ENCODE measurements at regions not wholly inside any gene's neighbourhood (a gene's known extent, or its start where the extent isn't known, plus 50 kb on each side); places are given as distances from the start of the nearest gene placed in this dataset.
A peak's percentile ranks its signal among the peaks of the same experiment; 100 is the strongest.

- Mint-ChIP-seq H3K36me3 (ENCODE audit: low read depth) (no peaks in the 10 kb centered on the region), H3K27me3 (ENCODE audit: low read depth) (no peaks in the 10 kb centered on the region), H3K27ac (no peak overlapping the region), H3K9me3 (peaks cover 4% of the 10 kb centered on the region), H3K4me1 (no peaks in the 10 kb centered on the region), H3K4me3 (no peak overlapping the region)
- no peak for TF ChIP-seq CTCF (IDR thresholded peaks at IDR 0.05; ENCODE audit: unreplicated experiment in 3 of 3)
Measured at GRCh38 chr2:63729362-63729761, 112.3 kb upstream of the UGP2 start.

- Mint-ChIP-seq H3K4me3 (no peak overlapping the region), H3K4me1 (peaks cover 4% of the 10 kb centered on the region), H3K36me3 (ENCODE audit: low read depth) (no peaks in the 10 kb centered on the region), H3K27ac (no peak overlapping the region), H3K9me3 (peaks cover 4% of the 10 kb centered on the region), H3K27me3 (ENCODE audit: low read depth) (no peaks in the 10 kb centered on the region)
- TF ChIP-seq CTCF (IDR thresholded peaks at IDR 0.05; ENCODE audit: unreplicated experiment in 3 of 3): no peak
Measured at GRCh38 chr2:63729831-63730230, 111.9 kb upstream of the UGP2 start.

- no peak overlapping the region for H3K4me3 Mint-ChIP-seq
- TF ChIP-seq CTCF (IDR thresholded peaks at IDR 0.05; ENCODE audit: unreplicated experiment in 3 of 3): no peak
Measured at GRCh38 chr2:63734510-63734909, 107.2 kb upstream of the UGP2 start.

GRCh38 chr2:63735263-63735662 lies 106.4 kb upstream of the UGP2 start:
- no peaks in the 10 kb centered on the region for H3K36me3 Mint-ChIP-seq (ENCODE audit: low read depth)
- no peak for TF ChIP-seq CTCF (IDR thresholded peaks at IDR 0.05; ENCODE audit: unreplicated experiment in 3 of 3)
- H3K4me3 Mint-ChIP-seq: no peak overlapping the region
- H3K9me3 Mint-ChIP-seq: no peaks in the 10 kb centered on the region
- H3K4me1 Mint-ChIP-seq: peaks cover 31% of the 10 kb centered on the region
- no peaks in the 10 kb centered on the region for H3K27me3 Mint-ChIP-seq (ENCODE audit: low read depth)
- peak overlapping the region; percentile 28 to 60 (median 33) for H3K27ac Mint-ChIP-seq

More at GRCh38 chr2:63734510-63734909, 107.2 kb upstream of the UGP2 start:
- Mint-ChIP-seq H3K36me3 (ENCODE audit: low read depth) (no peaks in the 10 kb centered on the region), H3K4me1 (peaks cover 31% of the 10 kb centered on the region), H3K27me3 (ENCODE audit: low read depth) (no peaks in the 10 kb centered on the region), H3K27ac (no peak overlapping the region), H3K9me3 (no peaks in the 10 kb centered on the region)

GRCh38 chr2:63735931-63736330 lies 105.8 kb upstream of the UGP2 start:
- H3K4me1 Mint-ChIP-seq: peaks cover 37% of the 10 kb centered on the region
- no peaks in the 10 kb centered on the region for H3K36me3 Mint-ChIP-seq (ENCODE audit: low read depth)
- peak overlapping the region in 2 of 3 experiments; percentile 24 to 60 for H3K27ac Mint-ChIP-seq
- H3K9me3 Mint-ChIP-seq: no peaks in the 10 kb centered on the region
- TF ChIP-seq CTCF (IDR thresholded peaks at IDR 0.05; ENCODE audit: unreplicated experiment in 3 of 3): no peak
- H3K4me3 Mint-ChIP-seq: no peak overlapping the region
- no peaks in the 10 kb centered on the region for H3K27me3 Mint-ChIP-seq (ENCODE audit: low read depth)

GRCh38 chr2:63736354-63736753 lies 105.3 kb upstream of the UGP2 start:
- H3K4me3 Mint-ChIP-seq: no peak overlapping the region
- H3K36me3 Mint-ChIP-seq (ENCODE audit: low read depth): no peaks in the 10 kb centered on the region
- peaks cover 39% of the 10 kb centered on the region for H3K4me1 Mint-ChIP-seq
- H3K27me3 Mint-ChIP-seq (ENCODE audit: low read depth): no peaks in the 10 kb centered on the region
- H3K9me3 Mint-ChIP-seq: no peaks in the 10 kb centered on the region
- no peak for TF ChIP-seq CTCF (IDR thresholded peaks at IDR 0.05; ENCODE audit: unreplicated experiment in 3 of 3)
- H3K27ac Mint-ChIP-seq: peak overlapping the region in 2 of 3 experiments; percentile 24 to 60

Data from nephron (organoid).